ENCODE measurements at regions not wholly inside any gene's neighbourhood (a gene's known extent, or its start where the extent isn't known, plus 50 kb on each side); places are given as distances from the start of the nearest gene placed in this dataset.

DNA sequence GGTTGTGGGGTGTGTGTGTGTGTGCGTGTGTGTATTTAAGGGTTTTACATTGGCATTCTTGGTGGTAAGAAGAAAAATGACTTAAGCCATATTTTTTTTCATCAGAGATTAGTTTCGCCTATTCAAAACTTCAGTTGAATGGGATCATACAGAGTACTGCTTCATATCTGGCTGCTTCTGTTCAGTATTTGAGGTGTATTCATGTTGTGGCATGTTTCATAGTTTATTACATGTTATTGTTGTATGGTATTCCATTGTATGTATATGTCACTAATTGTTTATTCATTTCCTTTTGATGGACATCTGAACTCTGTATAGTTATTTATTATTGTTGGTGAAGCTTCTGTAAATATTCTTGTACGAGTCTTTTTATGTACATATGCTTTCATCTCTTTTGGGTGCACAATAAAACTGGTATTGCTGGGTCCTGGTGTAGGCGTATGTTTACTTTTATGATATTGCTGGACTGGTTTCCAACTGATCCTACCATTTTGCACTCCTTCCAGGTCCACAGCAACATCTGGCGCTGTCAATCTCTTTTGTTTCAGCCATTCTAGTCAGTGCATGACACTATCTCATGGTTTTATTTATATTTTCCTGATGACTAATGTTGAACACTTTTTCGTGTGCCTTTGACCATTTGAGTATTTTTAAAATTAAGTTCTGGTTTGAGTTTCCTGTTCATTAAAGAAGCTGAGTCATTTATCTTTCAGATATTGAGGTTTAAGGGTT, 77.4 kb upstream of the MAF start:
- DNase-seq, result no peak

DNA sequence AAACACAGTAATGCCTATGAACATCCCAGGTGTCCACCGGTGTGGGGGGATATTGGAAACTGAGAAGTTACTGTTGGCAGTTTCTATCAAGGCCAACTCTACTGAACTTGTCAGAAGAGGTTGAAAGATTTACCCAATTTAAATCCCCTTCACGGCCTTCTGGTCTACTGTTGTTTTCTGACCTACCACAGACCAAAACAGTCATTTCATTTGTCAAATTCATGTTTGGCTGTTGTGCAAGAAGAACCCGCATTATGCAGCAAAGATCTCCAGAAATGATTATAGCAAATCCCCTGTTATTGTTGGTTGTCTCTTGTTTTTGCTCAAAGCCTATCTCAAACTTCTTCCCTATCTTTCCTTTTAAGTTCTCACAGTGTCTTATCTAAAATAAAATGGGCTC, 73.1 kb upstream of the MAF start:
- peak; percentile 21 for DNase-seq

DNA sequence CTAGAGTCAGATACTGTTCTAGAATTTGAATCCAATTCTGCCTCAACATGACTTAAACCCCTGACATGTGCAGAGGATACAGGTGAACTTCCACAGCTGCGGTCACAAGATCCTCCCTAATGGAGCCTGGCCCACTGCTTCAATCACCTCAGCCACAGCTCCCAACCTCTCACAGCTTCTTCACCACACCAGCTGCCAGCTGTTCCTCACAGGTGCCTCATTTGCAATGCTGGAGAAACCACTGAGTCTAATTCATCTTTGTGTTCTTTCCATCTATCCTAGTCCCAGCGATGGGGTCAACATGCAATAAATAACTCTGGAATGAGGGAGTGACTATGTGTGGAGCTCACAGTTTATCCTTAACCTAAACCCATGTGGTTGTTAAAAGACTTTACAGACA, 72.0 kb upstream of the MAF start:
- no peak for DNase-seq

DNA sequence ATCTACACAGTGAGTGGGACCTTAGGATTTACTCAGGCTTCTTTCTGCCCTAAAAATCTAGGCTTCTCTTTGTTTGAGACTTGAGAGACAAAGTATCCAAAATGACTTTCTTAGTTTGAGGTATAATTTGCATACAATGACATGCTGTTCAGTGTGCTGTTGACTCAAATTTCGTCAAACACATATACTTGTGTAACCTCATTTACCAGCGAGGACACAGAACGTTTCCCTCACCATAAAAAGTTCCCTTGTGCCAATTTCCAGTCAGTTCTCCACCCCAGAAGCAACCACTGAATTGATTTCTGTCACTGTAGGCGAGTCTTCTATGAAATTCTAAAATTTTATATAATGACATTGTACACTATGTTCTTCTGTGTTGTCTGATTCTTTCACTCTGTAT, 68.0 kb upstream of the MAF start:
- DNase-seq, result peak; percentile 6

DNA sequence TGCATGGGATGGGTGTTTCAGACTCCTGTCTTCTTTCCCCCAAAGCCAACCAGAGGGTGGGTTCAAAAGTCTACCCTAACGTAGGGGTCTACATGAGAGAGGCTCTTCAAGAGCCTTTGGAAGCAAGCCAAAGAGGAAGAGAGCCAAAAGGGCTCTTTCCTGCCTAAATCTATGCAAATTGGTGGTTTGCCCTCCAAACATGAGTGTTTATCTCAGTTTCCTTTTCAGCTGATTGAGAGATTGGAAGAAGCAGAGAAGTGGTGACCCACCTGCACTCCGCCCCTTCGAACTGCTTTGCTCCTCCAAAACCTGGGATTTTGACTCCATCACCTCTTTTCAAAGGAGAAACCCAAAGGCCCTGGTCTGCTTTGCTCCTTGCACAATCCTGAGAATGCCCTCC, 65.4 kb upstream of the MAF start:
- DNase-seq, result peak; percentile 13

DNA sequence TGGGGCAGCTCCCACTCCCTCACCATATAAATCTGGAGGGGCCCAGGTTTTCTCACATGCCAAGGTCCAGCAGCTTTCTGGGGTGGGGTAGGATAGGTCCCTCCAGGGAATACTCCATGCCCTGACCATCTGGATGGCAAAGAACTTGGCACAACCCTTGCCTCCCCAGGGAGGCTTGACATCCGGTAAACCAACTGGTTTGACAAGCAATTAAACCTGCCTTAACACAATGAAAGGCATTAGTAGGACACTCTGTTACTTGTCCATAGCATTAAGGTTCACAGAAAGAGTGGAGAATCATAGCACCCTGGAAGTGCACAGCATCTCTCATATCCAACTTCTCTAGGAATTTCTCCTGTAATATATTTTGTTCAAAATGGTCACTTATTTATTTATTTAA, 63.9 kb upstream of the MAF start:
- peak; percentile 26 for DNase-seq

DNA sequence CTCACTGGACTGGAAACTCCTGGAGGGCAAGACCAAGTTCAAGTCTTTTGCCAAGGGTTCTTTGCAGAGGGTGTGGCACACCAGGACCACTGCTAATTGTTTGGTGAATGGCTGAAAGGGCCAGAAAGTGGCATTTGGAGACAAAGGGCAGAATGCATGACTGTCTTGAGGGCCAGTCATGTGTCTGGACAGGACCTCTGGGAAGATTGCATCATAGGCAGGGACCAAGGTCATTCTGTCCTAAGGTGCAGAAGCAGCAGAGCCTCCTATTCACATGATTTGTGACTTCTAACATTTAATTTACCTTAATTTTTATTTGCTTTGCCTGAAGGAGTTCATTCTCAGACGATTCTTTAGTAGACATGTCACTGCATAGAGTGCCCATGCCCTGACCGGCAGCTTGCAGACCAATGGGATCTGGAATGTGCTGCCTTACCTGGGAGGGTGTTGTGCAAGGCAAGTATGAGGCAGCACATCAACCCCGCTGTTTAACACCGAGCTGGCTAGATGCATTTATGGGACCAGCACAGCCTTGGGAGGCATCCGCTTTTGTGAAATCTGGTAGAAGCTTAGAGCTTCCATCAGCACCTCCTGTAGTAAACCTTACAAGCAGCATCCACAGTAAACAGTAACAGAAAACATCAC, 62.3 kb upstream of the MAF start:
- DNase-seq, result peak; percentile 31

DNA sequence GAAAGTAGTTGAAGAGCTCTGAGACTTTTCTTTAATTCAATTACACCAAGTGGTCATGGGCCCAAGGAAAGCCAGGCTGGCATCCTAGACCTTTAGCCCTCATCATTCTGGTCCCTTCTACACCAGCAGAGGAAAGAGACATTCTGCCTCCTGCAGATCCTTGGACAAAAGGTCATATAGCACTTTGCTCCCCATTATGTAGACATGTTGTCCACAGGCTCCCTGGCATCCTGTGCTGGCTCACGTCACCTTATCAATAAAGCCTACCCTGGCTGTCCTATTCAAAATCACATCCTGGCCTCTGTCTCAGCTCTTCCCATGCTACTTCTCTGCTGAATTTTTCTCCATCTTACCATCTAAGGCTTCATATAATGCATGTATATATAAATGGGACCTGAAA, 61.6 kb upstream of the MAF start:
- no peak for DNase-seq

DNA sequence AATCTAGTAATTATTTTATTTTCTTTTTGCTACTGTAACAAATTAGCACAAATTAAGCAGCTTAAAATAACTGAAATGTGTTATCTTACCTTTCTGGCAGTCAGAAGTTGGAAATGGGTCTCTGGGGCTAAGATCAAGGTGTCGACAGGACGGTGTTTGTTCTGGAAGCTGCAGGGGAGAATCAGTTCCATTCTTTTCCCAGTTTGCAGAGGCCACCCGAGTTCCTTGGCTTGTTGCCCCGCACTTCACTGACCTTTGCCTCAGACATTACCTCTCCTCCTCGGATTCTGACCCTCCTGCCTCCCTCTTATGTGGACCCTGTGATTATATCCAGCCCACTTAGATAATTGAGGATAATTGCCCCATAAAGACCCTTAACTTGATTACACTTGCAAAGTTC, 61.0 kb upstream of the MAF start:
- DNase-seq, result peak; percentile 14

DNA sequence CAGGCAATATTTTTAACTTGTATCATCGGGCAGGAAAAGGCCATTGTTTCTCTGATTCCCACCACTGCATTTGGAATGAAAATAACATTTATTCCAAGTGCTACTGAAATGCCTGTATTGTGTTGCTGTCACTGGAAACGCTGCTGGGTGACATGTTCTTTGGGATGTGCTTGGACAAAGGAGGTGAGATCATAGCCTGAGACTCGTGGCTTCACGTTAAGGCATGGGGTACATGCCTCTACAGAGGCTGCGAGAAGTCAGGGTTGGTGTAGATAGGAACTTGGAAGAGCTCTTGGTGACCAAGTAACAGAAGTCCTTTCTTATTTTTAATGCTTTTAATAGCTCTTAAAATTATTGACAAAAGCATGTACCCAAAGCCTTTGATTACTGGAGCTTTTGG, 58.8 kb upstream of the MAF start:
- DNase-seq, result peak; percentile 25

DNA sequence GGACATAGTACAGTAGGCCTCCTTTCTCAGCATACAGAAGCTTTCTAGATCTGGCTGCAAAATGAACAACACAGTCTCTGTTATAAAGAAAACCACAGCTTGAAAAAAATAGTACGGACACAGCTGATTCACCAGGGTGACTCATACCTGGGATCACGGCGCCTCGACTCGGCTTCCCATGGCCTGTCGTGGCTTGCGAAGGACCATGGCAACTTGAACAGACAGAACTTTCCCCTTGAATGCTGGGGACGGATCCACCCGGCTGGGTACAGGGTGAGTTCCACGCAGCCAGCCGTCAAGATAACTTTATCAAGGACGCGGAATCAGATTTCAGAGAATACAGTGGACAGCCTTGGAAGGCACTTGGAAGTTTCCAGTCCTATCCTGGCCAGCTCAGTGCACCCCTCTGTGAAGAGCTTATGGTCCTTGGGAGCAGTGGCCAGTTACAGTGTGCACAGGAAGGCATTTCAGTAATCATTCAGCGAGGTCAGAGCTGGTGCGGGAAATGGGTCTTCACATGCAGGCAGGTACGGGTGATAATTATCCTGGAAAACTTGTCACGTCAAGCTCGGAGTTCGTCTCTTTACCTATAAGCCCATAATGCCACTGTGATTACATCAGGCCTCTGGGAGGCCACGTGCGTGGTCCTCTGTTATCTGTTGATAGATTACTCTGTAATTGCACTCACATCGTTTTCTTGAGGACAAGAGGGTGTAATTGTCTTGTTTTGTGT, 57.9 kb upstream of the MAF start:
- peak; percentile 92 for DNase-seq

DNA sequence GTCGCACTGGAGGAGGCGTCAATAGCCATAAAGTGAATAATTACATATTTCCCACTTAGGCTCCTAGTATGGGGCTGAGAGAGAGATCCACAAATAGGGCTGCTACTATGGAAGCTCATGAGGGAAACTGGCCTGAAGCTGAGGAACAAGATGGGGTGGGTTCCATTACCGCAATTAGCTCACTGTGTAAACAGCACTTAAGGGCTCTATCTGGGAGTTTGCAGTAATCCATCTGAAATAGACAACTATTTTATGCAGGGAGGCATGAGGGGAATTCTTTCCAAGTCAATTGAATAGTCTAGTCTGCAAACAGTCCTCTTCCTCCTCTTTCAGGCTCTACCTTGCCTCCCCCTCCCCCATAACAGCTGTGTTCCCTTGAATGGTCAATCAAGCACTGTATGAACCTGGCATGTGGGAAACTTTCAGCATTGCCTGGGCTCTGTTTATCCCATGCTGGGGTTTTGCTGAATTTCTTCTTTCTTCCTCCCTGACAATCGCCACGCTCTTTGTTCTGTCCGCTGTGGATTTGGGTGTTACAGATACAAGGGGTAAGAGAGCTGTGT, 56.1 kb upstream of the MAF start:
- peak; percentile 88 for DNase-seq

DNA sequence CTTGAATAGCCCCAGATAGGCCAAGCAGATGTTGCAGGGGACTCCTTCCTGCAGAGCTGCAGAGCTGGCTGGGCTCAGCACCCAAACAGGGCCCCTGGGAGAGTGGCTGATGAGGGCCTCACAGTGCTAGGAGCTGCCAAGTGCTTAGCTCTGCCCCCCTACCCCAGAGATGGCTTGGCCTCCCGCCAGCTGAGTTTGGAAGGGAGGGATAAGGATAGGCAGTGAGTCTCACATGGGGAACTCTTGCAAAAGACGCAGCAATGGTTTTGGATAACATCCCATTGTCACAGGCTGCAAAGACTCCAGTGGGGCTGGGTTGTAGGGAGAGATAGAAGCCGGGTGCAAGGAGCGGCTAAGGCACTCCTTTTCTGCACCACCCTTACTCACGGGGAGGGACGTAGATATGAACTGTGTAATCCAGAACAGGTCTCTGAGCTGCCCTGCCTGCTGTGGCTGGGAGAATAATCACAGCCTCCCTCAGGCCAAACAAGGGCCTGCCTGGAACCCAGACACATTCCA, 52.9 kb upstream of the MAF start:
- peak; percentile 82 for DNase-seq

DNA sequence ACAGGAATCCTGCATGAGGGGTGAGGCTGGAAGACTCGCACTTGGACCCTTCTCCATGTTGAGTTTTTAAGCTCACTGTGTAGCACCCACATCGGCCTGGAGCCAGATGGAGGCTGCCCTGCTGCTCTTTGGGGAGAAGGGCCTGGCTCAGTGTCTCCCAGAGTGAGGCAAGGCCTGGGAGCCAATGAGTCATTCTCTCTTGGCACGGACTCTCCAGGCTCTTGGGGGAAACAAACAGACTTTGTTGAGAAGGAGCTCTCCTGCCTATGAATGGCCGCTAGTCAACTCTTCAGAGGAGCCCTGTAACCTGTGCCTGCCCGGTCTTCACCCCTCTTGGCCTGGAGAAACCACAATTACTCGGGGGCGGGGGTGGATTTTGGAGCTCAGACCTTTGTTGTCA, 50.8 kb upstream of the MAF start:
- DNase-seq, result peak; percentile 77

Measured in islet precursor cell (in vitro differentiated cells).